NCI-H2081 treated with DMSO at 0.1 percent for 48 hours (cell line): ENCODE measurements at regions not wholly inside any gene's neighbourhood (a gene's known extent, or its start where the extent isn't known, plus 50 kb on each side); places are given as distances from the start of the nearest gene placed in this dataset.

Experiments
- DNase-seq: peaks from one replicate; lab custom pipeline; 2025; lab: John Stamatoyannopoulos, UW

DNA sequence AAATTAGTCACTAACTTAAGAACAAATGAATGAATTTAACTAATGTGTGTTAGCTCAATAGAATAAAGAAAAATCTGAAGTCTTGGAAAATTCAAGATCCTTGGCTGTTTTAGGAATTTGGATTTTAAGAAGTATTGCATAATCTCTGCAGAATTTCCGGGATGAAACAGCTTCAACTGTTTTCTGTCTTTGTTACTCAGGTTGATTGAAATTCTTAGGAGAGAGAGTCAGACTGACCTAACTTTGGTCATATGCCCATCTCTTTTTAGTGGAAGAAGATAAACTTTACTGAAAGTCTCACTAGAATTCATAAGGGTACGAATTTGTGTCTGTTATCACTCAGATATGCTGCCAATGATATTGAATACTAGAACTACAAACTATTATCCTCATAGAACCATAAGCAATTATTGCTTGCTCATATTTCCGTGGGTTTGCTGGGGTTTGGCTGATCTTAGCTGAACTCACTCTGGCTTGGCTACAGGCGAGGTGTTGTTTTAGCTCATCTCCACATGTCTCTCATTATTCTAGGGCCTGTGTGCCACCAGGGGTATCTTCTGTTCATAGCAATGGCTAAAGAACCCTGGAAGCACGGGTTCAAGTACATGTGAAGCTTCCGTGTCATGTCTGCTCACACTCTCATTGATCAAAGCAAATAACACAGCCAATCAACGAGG lies 257.4 kb upstream of the NOVA1 start:
- no peak for DNase-seq

DNA sequence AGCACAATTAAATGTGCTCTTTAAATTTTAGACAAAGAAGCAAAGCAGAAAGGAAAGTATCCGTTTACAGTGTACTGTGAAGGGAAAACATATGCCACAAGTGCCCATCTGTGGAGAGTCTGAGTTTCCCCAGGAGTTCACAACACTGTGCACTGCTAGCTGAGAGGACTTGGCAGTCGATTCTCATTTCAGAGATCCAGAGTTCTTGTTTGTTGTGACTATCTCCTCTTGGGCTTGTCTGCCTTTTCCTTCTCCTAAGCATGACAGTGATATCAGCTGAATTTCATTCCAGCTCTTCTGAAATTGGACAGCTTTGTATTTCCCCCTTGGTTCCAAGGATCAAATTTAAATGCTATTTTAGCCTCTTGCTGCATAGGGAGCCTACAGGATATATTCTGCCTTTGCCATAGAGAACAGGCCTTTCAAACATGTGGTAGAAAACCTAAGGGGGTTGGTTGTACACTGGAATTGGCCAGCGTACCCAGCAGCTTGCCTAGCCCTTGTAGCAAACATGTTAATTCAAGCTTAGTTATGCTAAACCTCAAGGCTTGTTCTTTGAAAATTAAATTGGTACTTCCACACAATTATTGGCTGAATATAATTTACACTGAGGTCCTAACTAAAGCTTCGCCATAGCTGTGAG lies 259.2 kb upstream of the NOVA1 start:
- DNase-seq, result no peak

DNA sequence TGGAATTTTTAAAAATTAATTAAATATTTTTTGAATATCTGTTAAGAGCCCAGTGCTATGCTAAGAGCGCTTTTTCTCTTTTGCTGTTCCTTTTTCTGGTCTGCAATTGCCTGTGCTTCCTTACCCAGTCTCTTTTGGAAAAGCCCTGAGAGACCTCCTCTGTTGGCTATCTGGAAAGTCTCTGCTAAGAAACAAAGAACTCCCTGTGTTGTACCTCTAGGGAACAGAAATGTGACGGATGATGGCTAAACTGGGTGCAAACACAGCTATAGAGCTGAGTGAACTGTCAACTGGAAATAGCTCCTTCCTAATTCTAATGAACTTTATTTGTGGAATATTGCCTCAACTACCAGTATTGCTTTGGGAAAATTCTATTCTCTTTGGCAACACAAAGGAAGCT lies 261.6 kb upstream of the NOVA1 start:
- no peak for DNase-seq

DNA sequence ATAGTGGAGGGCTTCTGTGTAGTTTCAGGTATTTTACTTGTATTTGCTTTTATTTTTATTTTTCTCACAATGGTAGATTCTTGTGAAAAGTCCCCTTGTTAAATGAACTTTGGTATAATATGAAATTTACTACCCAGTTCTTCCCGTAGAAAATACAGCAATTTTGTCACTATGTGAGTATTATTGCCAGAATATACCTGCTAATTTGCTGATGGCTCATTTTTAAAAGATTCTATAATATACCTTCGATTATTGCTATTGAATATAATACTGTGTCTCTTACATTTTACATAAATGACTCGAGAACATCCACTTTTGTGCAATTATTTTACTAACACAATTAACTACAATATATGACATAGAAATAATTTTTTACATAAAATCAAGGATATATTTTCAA lies 262.3 kb upstream of the NOVA1 start:
- DNase-seq, result no peak

DNA sequence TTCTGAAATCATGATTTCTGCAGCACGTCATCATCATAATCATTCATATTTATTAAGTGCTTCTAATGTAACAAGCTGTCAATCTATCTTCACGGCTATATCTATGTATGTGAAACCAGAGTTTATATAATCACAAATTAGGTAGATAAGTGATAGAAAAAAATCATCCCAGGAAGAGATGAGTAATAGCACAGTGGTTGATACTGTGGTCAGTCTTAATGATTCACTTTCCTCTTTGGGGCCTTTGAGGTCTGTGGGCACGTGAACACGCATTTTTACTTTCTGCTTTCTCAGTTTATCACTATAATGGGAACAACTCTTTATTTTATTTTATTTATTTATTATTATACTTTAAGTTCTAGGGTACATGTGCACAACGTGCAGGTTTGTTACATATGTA lies 265.9 kb upstream of the NOVA1 start:
- DNase-seq, result no peak

DNA sequence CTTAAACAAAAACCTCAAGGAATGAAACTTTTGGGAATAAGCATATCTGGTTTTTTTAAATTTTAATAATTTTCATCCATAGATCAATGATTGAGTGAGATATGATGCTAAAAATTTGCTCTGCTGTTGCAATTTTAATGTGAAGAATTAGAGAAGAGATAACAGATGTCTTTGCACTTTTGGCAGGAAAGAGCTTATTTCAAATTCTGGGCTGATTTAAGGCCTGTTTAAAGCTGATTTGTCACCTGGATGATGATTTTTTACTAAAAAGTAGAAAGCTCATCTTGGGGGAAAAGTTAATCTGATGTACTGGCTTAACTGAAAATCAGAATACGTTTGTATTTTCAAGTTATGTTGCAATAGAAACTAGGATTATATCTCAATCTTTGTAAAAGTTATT lies 268.9 kb upstream of the NOVA1 start:
- no peak for DNase-seq

DNA sequence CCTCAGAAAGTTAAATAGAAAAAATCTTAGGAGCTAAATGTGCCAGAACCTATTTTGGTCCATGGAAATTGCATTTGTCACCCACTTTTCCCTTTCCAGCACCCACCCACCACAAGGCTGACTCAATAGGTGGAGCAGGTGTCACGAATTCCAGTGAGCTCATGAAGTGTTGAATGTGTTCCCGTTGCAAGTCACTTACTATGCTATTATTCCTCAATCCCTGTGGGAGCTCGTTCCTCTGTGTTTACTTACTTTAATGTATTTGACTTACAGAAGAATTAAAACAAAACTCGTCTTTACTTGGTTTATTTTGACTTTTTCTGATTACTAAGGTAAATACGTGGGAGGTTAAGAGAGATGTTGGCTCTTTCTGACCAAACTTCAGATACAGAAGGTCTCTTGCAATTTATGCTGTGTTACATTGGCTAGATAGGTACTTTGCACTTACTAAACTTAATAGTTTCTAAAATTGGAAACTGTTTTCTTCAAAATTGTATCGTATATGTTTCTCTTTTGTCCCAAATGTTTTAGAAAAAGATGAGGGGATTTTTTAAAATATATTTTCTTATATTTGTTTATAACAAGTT lies 269.4 kb upstream of the NOVA1 start:
- no peak for DNase-seq

DNA sequence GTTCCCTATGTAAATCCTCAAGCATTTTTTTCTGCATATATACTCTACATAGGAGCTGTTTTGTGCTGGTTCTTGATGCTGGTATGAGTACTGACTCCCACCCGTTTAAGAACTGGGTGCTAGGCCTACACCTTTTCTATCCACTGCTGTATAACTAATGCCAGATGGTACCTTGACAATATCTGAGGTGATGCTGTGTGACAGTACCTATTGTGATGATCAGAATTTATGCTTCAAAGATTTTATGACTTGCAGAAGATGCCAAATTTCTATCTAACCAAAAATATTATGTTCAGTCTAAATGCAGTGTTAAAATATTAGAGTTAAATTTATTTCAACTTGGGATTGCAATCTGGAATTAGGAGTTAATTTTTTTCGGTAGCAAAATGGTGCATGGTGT lies 272.3 kb upstream of the NOVA1 start:
- DNase-seq, result no peak

DNA sequence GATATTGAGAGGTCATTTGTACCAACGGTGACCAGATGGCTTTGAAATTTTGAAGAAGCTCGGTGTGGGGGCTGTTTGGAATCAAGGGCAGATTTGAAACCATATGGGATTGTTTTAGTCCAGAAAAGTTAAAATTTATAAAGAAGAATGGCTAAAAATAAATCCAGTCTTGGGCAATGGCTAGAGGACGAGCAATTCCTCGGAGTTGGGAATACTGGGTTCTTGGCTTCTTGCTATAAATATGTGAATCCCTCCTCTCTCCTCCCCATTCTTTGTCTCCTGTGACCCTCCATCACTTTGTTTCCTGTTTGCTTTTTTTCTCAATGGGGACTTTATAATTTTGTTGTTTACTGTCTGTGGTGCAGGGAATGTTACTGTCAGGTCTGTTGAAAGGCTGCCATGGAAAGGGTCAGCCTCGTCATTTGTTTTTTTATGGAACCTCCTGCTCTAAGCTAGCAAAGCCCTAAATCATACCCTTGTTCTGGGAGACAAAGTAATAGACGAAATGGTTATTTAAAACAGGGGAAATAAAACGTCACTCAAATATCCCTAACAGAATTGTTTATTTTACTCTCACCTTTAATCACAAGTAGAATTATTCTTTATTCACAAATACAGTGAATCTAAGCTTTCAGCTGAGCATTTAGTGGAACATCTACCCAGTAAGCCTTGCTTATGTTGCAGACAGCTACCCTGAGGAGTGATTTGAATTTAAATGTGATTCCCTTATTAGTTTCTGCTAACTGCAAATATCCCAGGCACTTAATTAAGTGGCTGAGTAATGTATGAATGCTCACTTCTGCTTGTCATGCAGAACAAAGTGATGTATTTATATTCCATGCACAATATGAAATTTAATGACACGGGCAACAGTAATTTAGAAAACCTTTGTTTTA lies 273.1 kb upstream of the NOVA1 start:
- no peak for DNase-seq

DNA sequence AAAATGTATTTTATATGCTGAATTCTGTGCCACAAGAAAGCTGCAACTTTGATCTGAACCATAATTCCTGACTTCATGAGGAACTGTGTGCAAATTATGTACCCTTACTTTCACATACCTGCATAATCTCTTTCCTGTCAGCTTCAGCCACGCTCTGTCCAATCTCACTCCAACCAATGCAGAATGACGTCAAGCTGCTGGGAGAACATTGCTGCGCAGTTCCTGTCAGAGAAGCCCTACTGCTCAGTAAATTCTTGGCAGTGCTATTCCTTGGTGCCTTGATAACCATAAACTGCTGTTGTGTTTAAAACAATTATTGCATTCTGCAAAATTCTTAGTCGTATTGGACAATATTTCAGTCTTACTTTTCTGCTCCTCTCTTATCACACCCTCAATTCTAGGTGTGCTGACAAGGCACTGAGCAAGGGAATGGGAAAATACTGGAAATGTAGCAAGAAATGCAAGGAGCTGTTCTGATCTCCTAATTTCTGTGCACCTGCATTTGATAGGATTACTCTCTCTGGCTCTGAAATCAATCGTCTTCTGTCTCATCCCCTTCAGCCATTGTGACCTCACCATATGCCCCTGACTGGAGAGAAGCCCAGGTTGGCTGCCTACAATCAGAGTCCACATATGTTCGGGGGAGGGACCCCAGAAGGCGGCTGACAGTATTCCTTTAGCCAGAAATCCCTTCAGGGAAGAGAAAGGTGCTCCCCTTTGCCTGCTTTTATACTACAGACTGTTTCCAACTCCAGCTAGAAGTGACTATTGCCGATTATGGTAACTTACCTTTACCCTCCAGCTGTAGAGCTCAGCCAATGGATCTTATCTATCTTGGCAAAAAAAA lies 274.9 kb upstream of the NOVA1 start:
- no peak for DNase-seq

DNA sequence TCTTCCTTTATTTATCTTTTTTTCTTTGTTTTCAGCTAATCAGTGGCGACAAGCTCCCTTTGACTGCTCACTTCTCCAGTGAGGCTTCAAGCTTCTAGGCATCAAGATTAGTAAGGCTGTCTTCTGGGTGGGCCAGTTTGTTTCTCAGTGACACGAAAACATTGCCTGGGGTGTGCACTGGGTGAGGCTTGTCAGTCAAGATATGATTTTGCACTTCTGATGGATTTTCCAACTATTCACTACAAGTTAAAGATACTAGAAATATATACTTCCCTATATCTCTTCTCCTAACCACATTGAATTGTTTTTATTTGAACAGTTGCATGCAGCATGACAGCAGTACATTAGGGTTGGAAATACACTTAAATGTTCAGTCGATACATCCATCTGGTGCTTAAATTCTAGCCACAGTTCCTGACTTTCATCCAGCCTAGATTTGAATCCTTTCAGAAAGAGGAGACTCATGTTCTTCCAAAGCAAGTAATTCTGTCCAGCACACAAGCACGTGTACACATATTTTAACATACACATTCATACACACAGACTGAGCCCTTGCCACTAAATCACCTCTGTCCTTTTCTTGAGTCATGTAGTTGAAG lies 275.6 kb upstream of the NOVA1 start:
- no peak for DNase-seq

DNA sequence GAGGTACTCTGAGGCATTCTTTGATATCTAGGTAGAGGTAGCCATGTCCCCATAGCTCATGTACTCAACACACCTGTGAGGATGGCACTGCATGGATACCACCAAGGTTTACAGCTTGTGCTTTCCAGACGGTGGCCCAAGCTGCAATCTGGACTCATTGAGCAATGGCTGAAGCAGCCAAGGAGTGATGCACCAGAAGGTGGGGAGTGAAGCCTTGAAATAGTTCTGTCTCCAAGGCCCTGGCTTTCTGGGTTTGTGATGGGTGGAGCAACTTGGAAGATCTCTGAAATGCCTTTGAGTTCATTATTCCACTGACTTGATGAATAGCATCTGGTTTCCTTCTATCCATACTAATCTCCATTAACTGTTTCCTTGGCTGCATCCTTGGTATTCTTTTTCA lies 290.0 kb upstream of the NOVA1 start:
- DNase-seq, result no peak

DNA sequence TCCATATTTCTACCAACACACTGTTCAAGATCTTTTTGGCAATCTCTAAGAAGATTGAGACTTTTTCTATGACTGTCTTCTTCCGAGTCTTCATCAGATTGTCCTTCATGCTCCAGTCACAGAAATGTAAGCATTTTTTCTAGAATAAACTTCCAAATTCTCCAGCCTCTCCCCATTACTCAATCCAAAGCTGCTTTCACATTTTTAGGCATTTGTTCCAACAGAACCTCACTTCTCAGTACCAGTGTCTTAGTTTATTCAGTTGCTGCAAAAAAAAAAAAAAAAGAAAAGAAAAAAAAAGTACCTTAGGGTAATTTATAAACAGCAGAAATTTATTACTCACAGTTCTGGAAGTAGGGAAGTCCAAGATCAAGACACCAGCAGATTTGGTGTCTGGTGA lies 290.8 kb upstream of the NOVA1 start:
- DNase-seq, result no peak

DNA sequence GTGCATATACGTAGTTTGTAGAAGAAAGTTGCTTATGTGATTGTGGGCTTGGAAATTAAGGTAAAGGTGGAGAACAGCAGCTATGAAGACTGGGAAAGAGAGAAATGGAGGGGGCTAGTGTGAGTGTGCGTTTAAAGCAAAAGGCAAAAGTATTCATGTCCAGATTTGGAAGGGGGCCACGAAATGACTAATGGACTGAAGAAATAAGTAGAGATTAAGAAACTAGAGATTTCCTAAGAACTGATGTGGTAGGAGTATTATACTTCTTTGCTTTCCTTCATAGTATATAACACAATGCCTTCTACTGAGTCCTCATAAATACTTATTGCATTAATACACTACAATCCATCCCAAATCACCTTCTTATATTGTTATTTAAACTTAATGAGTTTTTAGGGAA lies 298.6 kb upstream of the NOVA1 start:
- no peak for DNase-seq

DNA sequence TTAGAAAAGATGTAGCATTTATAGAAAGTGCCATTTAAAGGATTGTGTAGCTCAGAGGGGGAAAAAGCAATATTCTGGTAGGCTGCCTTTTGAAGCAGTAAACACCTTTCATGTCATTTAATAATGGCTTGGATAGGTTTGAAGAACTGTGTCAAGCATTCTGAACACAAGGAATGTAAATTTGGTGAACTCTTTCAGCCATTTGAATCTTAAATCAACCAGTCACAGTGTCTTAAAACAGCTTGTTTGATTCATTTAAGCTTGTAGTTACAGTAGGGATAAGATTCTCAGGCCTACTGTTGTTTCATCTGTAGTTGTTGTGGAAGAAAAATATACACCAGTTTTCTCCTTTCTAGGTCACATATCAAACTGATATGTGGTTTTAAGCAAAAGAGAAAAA lies 299.4 kb upstream of the NOVA1 start:
- DNase-seq, result no peak

DNA sequence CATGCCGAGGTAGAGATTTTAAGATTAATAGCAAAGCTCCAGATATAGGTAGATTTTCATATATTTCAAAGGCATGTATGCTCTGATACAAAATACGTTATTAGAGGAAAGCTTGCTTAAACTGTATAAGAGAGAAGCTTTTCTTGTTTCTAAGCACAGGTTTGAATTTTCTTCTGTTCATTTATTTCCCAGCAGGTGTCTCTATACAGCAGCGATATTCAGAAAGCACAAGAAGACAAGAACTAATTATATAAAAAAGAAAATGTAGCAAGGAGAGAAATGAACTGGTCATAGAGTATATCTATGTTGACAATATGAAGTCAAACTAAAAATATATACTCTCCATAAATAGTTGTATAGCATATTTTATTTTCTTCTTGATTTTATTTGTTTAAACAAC lies 307.4 kb upstream of the NOVA1 start:
- DNase-seq, result no peak

DNA sequence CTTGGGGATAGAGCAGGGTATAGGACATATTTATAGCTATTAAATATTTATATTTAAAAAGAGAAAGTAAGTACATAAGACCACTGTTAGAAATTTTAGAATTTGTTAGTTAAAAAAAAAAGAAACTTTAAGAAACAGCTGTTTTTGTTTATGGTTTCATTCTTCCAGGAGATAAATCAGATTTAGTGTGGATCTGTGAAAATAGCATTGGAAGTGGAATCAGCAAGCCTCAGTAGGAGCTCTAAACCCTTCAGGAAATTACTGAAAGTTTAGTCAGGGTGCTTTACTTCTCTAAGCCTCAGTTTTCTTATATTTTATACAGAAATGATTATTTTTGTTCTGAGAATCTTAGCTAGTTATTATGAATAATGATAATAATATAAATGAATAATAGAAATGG lies 316.0 kb upstream of the NOVA1 start:
- no peak for DNase-seq

DNA sequence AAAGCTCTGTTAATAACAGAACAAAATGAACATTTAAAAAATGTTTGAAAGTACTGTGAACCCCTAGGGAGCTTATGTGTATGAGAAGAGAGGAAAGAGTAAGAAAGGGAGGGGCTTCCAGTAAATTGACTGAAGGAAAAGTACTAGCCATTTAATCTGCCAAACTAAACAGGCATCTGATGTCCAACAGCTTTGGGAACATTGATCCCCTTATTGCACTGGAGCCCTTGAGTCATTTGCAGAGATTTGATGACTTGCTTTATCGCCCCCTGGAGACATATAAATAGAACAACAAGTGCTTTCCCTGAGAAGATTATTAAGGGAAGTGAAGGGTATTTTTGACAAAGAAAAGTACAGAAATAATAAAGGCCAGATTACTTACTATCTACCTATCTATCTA lies 319.3 kb upstream of the NOVA1 start:
- DNase-seq, result no peak

DNA sequence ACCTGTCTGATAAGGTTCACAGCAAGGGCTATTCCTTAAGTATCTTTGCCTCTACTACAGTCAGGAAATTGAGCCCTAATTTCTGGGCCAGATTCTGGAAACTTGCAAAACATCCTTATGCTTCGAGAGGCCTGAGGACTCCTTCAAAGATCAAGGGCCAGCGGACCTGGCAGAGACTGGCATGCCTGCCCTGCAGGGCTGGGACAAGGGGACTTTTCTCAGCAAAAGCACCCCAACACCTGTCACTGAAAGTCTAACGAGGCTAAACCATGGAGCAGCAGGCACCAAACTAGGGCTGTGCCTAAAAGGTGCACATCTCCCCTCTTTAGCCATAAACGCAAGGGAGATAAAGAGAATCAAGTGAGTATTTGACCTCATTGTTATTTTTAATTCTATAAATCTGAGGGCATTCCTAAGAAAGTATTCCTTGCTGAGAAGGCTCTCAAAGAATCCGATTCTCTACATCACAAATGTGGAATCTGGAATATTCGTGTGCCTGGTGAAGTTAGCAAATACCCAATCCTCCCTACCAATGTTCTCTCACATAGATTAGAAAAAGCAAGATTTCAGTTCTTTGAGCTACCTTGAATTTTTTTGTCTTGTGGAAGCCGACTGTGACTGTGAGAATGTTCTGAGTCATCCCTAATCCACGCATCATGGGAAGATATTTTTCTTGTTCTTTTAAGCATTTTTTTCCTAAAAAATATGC lies 328.2 kb upstream of the NOVA1 start:
- no peak for DNase-seq

DNA sequence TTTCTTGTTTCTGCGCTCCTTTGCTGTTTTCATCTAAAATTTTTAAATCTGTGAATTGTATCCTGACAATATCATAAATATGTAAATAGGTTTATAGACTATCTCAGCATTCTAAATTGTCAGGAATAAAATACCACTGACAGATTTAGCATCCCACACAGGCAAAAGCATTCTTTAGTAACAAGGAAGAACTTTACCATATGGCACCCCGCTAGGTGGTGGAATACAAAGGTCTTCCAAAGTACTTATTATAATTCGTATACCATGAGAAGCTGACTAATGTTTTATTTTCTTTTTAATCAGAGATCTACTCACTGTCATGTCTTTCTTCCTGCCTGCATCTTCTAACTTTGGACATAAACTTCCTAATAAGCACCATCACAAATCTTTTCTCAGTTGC lies 328.8 kb upstream of the NOVA1 start:
- no peak for DNase-seq

DNA sequence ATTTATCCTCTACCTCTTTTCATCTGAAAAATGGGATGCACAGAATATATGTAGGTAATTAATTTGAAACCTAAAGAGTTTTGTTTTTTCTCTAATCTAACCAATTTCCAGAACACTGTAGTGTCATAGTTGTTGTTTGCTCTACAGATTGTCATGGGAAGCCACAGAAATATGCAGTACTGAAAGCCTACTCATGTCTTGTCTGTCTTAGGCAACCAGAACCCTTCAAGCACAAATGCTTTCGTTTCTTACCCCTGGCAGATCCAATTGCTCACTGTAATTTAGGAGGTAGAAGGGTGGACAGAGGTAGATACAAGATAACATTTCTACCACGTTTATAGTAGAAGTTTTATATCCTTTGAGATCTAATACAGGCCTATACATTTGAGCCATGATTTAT lies 330.2 kb upstream of the NOVA1 start:
- DNase-seq, result no peak
